ENCODE measurements at regions not wholly inside any gene's neighbourhood (a gene's known extent, or its start where the extent isn't known, plus 50 kb on each side); places are given as distances from the start of the nearest gene placed in this dataset.

DNA sequence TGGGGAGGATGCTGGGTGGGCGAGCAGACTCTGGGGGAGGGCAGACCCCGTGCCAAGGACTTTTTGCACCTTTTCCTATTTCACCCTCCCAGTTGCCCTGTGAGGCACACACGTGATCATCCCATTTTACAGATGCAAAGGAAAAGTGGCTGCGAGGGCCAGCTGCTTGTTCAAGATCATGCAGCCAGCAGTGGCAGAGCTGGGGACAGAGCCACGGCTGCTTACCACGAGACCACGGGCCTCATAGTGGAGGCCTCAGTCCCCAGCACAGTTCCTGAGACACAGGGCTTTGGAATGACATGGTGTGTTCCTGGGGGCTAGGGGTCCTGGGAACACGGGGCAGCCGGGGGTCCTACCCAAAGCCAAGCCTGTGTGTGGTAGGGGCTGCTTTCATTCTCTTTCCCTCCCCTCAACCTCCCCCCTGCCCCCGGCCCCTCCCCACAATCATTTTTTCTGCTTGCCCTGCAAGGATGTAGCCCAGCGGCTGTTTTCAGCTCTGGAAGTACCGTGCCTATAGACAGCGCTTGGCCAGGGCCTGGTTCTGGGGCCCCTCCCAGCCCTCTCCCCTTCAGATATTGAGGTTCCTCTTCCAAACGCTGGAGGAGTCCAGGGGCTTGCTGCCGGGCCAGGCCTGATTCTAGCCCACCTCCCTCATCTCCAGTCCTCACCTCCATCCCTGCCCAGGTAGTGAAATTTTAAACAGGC is 58.5 kb upstream of the IER5L start:
- TF ChIP-seq, protein P1, sequence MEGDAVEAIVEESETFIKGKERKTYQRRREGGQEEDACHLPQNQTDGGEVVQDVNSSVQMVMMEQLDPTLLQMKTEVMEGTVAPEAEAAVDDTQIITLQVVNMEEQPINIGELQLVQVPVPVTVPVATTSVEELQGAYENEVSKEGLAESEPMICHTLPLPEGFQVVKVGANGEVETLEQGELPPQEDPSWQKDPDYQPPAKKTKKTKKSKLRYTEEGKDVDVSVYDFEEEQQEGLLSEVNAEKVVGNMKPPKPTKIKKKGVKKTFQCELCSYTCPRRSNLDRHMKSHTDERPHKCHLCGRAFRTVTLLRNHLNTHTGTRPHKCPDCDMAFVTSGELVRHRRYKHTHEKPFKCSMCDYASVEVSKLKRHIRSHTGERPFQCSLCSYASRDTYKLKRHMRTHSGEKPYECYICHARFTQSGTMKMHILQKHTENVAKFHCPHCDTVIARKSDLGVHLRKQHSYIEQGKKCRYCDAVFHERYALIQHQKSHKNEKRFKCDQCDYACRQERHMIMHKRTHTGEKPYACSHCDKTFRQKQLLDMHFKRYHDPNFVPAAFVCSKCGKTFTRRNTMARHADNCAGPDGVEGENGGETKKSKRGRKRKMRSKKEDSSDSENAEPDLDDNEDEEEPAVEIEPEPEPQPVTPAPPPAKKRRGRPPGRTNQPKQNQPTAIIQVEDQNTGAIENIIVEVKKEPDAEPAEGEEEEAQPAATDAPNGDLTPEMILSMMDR (IDR thresholded peaks at IDR 0.05; ENCODE audit: insufficient read depth, low read length): no peak
- TF ChIP-seq POLR2AphosphoS5 (IDR thresholded peaks at IDR 0.05; ENCODE audit: low read depth): no peak

Data from HL-60 (cell line).